GM12892 (cell line): ENCODE measurements at regions not wholly inside any gene's neighbourhood (a gene's known extent, or its start where the extent isn't known, plus 50 kb on each side); places are given as distances from the start of the nearest gene placed in this dataset.

Experiments
- DNase-seq: peaks from one replicate; pipeline ENCODE4 v3.0.0; 2011; ENCODE audit not compliant: insufficient read length
- FAIRE-seq: peaks from 2 replicates; lab custom pipeline; 2011; peaks lifted over from hg19 to GRCh38; lab: Jason Lieb, UNC
- POLR2A ChIP-seq: IDR thresholded peaks from 2 replicates; pipeline ENCODE4 v1.6.1; 2011; ENCODE audit warnings: low read depth, low read length, control low read depth
- POLR2AphosphoS5 ChIP-seq: IDR thresholded peaks from 2 replicates; pipeline ENCODE4 v1.6.1; 2011; ENCODE audit warnings: low read depth, low read length, control low read depth
- TAF1 ChIP-seq: IDR thresholded peaks from 2 replicates; pipeline ENCODE4 v1.6.1; 2011; ENCODE audit warnings: low read depth, mild to moderate bottlenecking, control low read depth, low read length, borderline replicate concordance

DNA sequence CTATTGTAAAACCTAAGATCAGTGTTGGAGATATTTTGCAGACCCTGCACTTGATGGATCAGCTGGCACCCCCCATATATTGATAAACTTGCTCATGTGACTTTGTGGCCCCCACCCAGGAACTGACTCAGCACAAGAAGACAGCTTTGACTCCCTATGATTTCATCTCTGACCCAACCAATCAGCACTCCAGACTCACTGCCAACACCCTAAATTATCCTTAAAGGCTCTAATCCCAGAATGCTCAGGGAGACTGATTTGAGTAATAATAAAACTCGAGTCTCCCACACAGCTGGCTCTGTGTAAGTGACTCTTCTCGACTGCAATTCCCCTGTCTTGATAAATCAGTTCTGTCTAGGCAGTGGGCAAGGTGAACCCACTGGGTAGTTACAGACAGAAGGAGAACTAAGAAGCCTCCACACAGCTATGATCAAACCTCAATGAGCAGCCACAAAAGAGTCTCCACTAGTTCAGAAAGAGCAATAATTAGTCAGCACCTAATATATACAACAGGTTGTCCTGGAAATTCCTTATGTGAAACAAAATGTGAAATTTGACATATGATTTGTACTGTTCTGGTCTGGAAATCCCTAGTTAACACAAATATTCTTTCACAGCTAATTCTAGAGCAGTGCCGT is 52.2 kb downstream of the ACTL7B start:
- no peak for FAIRE-seq
- TF ChIP-seq POLR2AphosphoS5 (no peak), POLR2A (no peak), TAF1 (no peak)
- DNase-seq: no peak

DNA sequence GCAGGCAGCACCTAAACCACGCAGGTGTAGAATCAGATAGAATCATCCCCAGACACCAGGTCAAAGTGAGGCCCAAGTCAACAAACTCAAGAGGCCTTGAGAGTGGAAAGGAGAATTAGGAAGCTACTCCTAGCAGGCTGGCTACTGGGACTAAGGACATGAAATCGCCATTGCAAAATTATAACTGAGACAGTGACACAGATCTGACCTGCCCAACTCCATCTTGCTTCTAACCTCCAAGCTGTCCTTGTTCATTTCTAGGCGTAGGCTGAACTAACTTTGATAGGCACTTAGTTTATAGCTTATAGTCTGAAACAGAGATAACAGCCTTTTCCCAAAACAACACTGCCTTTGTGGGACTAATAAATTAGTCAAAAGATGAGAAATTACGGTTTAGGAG is 52.8 kb downstream of the ACTL7B start:
- TF ChIP-seq POLR2A (no peak), POLR2AphosphoS5 (no peak), TAF1 (no peak)
- DNase-seq: no peak
- FAIRE-seq: no peak

DNA sequence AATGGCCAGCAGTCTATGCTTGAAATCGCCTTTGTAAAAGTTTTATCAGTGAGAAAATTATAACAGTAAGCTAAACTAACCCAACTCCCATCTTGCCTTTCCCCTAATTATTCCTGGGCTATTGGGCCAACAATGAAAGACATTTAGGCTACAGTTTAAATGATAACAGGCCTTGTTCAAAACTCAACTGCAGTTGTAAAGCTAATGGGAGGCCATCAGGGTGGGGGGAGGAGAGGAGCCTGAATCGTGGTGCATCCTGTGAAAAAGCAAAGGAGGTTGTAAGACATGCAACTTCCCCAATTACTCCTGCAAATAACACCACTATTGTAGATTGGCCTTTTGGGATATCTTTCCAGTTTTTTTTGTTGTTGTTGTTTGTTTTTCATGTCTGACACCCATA is 53.8 kb downstream of the ACTL7B start:
- TF ChIP-seq POLR2AphosphoS5 (no peak), POLR2A (no peak)
- no peak for DNase-seq
- FAIRE-seq: no peak

DNA sequence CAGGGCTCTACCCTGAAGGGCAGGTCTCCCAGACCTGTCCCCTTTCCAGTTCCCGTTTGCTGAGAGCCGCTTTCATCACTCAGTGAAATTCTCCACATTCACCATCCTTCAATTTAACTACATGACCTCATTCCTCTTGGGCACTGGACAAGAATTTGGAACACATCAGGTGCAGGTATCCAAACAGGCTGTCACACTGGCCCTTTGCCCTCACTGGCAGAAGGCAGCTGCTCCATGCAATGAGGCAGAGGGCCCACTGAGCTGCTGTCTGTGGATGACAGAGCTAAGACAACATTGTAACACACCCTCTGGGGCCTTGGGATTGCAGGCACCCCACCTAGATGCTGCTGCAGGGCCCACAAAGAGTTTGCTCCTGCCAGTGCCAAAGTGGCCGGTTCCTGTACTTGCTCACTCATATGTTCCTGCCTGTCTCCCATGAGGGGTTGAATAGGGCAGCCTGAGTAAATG is 55.1 kb downstream of the ACTL7B start:
- TF ChIP-seq POLR2AphosphoS5: no peak
- TF ChIP-seq TAF1: no peak
- no peak for TF ChIP-seq POLR2A
- FAIRE-seq (no peak), DNase-seq (no peak)

DNA sequence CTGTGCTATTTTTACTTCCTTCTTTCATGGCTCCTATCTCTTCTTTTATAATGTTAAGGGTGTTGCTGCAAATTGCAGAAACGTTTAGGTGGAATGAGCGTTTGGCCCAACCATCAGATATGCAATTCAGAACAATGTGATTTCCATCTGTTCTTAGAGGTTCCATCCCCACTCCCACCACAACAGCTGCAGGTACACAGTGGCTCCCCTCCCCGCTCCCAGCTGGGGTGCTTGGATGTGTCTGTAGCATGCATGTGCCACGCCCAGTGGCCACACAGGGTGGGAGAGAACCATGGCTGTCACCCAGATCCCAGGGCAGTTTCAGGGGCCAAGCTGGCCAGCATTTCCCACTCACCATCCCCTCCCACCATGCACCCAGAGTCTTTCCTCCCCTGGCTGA is 62.2 kb downstream of the ACTL7B start:
- no peak for DNase-seq
- TF ChIP-seq POLR2A (no peak), TAF1 (no peak), POLR2AphosphoS5 (no peak)
- FAIRE-seq: no peak

DNA sequence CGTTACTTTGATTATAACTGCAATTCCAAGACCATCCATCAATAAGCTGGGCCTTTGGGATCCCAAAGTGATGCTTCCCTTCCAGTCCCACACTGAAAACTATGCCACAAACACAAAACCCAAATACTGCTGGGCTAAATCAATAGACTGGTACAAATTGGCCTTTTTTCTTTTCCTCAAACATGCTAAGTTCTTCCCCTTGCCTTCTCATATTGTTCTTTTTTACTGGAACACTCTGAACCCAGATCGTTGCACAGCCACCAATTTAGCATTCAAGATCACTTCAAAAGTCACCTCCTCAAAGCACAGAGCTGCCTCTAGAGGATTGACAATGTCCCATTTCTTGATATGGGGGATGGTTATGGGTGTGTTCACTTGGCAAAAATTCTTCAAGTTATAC is 66.0 kb downstream of the ACTL7B start:
- TF ChIP-seq POLR2AphosphoS5: no peak
- no peak for TF ChIP-seq TAF1
- no peak for TF ChIP-seq POLR2A
- FAIRE-seq: no peak

DNA sequence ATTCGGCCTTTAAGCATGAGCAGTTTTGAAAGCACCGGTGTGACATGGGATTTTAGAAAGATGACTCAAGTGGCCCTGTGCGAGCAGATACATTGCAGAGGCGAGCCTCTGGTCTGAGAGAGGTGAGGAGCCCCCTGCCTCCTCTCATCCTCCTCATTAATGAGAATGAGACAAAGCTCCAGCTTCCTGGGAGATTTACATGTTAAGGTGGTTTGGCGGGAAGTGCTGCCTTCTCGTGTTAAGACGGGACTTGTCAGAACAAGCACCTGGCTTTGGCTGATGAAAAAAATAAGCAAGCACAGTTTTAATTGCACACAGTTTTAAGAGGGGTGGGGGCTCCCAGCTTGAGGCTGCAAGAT is 68.1 kb downstream of the ACTL7B start:
- TF ChIP-seq POLR2AphosphoS5 (no peak), TAF1 (no peak), POLR2A (no peak)
- DNase-seq: no peak
- FAIRE-seq: no peak

More for the DNA sequence above, 66.0 kb downstream of the ACTL7B start:
- no peak for DNase-seq

DNA sequence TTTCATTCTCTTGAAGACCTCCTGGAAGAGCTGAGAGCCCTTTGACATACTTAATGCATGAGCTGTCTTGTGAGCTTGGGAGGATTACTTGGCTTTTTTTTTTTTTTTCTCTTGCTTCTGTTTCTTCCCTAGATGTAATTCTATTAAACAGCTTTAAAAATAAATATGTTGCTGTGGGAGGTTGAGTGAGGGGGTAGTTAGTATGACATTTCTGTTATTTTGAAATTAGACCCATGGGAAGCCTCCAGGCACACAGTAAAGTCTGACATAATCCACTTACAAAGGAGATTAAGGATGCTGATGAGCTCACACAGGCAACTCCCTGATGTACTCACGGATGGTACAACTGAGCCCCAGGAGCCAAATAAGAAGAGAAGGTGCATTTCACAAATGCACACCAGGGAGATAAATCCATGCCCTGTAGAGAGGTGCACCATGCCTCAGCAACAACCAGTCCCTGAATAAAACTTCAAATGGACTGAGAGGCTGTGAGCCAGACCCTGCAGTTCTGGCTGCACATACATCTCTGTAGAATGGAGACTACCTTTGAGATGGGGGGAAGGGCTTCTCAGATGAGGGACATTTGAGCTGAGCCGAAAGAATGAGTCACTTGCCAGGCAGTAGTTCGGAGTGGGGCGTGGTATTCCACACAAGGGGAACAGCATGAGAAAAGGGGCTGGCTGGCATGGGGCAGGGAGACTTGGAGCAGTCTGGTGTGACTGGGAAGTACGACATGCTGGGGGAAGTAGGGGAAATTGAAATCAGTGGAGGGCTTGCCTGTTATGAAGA is 68.7 kb downstream of the ACTL7B start:
- no peak for TF ChIP-seq POLR2AphosphoS5
- TF ChIP-seq TAF1: no peak
- no peak for TF ChIP-seq POLR2A
- FAIRE-seq (no peak), DNase-seq (no peak)

DNA sequence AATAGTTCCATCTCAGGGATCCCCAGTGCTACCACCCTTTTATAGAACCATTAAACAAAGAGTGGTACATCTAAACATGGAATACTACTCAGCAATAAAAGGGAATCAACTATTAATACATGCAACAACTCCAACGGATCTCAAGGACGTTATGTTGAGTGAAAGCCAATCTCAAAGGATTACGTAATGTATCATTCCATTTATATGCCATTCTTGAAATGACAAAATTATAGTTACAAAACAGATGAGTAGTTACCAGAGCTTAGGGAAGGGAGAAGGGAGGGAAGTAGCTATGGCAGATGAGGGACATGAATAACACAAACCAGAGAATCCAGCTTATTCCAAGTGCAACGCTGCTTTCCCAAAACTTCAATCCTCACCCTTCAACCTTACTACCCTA is 69.5 kb downstream of the ACTL7B start:
- DNase-seq (no peak), FAIRE-seq (no peak)
- TF ChIP-seq TAF1: no peak
- no peak for TF ChIP-seq POLR2AphosphoS5
- TF ChIP-seq POLR2A: no peak

DNA sequence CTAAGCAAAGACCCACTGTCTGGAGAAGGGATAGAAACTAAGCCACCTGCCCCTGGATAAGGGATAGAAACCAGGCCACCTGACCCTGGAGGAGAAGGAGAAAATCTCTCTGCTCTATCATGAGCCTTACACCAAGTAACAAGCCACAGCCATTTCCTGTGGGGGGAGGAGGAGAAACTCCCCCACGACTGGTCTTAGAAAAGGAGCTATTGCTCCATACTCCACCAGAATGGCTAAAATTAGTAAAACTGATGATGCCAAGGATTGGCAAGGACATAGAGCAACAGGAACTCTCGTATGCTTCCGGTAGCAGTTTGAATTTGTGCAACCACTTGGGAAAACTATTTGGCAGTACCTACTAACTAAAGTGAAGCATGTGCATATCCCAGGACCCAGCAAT is 70.8 kb downstream of the ACTL7B start:
- TF ChIP-seq POLR2A: no peak
- TF ChIP-seq POLR2AphosphoS5: no peak
- no peak for TF ChIP-seq TAF1
- DNase-seq: no peak
- no peak for FAIRE-seq

DNA sequence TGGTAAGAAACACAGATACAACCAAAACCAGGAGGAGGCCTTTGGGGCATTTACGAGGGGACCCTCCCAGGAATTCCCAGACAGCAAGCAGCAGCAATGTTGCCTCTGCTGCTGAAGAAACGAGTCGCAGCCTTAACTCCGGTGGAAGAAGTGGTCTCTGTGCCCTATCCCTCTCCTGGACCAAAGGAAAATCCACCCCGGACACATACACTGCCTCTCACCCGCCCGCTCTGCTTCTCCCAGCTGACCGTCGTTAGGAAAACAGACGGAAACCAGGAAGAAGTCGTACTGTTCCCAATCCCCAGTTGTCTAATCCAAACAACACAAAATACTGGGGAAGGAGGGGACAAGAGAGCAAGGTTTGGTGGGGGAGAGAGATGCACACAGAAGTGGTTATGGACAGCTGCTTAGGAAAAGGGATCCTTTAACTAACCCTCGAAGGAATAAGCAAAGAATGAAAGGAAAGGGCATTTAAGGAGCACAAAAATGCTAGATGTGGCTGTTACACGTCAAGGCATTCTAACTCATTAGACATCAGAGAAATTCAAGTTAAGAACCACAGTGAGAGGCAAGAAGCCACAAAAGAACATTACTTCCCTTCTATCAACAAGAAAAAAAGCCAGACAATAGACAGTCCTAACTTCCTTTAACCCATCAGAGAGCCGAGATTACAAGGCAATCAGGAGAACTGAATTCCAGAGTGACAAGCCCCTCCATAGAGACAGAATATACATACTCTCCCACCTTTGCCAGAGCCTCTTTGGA is 71.9 kb downstream of the ACTL7B start:
- FAIRE-seq (no peak), DNase-seq (no peak)
- TF ChIP-seq TAF1 (no peak), POLR2AphosphoS5 (no peak), POLR2A (no peak)
